HG03342 (cell line): ENCODE measurements at regions not wholly inside any gene's neighbourhood (a gene's known extent, or its start where the extent isn't known, plus 50 kb on each side); places are given as distances from the start of the nearest gene placed in this dataset.
"Not testable (repeated sequence)": the region's sequence is repeated elsewhere in the genome, so short reads cannot be mapped to it uniquely, and the experiment has no call there.

Source experiments
- ATAC-seq: cut with Tn5 transposase; IDR thresholded peaks from one replicate; pipeline ENCODE4 v1.9.1; 2021; ENCODE audit warnings: mild to moderate bottlenecking, moderate library complexity; ENCODE audit not compliant: unreplicated experiment

DNA sequence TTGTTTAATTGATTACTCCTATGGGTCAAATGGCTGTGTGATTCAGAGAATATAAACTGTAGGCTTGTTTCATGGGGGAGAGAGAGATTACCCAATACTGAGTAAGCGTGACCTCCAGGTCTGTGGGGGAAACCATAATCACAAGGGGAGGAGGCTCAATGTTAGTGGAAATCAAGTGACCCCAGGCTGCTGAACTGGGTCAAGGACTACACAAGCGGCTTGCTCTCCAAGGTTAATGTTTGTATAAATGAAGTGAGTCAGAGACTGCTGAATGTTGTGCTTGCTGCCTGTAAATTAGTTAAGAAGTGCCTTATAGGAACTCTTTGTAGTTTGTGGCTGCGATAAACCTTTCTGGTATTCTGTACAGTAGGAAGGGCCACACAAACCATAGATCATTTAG, 479.7 kb downstream of the AACS start:
- ATAC-seq: no peak

- ATAC-seq: no peak
Measured at GRCh38 chr12:125549171-125549570, 483.9 kb downstream of the AACS start.

DNA sequence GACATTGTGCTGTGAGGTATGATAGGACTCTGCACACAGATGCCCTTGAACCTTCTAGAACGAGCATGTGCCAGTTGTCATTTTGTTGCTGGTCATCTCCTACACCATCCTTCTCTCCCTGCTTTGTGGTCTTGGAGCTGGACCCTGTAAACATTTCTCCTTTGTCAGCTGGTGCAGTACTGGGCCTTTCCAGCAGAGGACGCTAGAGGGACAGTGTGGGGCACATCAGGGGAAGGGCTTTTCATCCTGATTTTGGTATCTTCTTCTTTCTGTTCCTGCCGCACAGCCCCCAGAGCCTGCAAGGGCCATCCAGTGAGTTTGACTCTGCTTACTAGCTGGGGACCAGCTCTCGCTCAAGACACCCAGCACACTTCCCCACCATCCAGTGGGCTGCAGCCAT, 484.6 kb downstream of the AACS start:
- no peak for ATAC-seq

DNA sequence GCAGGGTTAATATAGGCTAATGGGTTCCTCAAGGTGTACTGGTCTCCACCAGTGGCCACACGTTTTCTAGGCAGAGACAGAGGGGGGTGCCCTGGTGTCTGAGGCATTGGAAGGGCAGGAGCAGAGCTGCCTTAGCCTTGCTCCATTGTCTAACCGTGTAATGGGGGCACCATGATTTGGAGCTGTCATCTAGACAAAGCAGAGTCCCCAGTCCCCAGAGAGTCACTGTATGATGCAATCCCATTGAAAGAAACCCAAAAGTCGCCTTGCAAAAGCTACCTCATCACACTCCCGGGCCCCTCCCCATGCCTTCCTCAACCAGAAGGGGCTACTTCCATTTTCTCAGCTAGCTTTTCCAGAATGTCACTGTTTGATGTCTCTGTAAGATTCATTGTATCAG, 487.1 kb downstream of the AACS start:
- ATAC-seq: no peak

DNA sequence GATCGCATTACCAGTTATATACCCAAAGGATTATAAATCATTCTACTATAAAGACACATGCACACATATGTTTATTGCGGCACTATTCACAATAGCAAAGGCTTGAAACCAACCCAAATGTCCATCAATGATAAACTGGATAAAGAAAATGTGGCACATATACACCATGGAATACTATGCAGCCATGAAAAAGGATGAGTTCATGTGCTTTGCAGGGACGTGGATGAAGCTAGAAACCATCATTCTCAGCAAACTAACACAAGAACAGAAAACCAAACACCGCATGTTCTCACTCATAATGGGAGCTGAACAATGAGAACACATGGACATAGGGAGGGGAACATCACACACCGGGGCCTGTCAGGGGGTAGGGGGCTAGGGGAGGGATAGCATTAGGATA, 495.8 kb downstream of the AACS start:
- not testable (repeated sequence) for ATAC-seq

- ATAC-seq: no peak
Measured at GRCh38 chr12:125564753-125565152, 499.5 kb downstream of the AACS start.

- ATAC-seq: no peak
Measured at GRCh38 chr12:125567581-125567980, 502.3 kb downstream of the AACS start.

- no peak for ATAC-seq
Measured at GRCh38 chr12:125568306-125568705, 503.1 kb downstream of the AACS start.

DNA sequence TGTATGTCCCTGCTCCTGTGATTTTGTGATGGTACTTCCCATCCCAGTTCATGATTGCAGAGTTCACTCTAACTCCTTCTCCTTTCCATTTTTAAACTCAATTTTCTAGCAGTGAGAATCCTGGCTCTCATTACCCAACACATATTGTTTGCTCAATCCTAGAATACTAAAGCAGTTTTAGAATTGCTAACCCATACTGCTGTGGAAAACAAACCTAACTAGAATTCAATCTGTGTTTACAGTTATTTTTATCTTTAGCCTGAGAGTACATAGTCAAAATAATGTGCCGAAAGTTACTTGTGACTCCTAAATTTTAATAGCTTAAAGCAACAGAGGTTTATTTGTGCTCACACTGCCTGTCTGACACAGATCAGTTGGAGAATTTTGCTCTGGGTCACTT, 508.0 kb downstream of the AACS start:
- no peak for ATAC-seq

DNA sequence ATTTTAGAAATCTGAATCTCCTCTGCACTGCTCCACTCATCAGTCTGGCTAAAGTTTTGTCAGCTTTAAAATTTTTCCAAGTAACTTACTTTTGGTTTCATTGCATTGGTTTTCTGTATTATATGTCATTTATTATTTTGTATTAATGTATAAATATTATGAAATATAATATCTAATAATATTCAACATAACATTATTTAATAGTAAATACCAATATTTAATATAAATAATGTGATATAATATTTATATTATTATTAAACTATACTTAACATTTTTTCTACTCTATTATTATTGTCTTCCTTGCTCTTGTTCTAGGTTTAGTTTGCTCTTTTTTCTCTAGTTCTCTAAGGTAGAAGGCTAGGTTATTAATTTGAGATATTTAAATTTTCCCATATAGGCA, 512.1 kb downstream of the AACS start:
- ATAC-seq: no peak

DNA sequence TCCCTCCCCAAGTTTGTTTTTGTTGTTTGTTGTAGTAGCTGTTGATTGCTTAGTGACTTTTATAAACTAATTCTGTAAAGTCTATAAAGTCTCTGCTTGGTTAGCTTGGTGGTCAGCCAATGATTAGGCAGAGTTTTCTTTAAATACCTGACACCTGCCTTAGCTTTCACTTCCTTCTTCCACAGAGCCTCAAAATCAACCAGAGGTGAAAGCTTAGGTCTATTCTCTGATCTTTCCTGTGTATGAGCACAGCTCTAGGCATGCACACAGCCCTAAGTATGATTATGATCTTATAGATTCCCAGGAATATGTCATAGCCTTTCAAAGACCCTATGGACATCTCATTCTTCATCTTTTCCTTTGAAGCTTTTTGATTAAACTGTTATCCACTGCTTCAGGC, 514.7 kb downstream of the AACS start:
- ATAC-seq: no peak

GRCh38 chr12:125583071-125583470, 517.8 kb downstream of the AACS start:
- no peak for ATAC-seq

DNA sequence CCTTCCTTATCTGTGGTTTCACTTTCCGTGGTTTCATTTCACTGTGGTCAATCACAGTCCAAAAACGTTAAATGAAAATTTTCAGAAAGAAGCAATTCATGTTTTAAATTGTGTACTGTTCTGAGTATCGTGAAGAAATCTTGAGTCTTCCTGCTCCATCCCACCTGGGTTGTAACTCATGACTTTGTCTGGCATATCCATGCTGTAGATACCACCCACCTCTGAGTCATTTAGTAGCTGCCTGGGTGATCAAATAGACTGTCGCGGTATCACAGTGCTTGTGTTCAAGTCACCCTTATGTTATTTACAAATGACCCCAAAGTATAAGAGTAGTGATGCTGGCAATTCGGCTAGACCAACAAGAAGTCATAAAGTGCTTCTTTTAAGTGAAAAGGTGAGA, 521.2 kb downstream of the AACS start:
- no peak for ATAC-seq

GRCh38 chr12:125593269-125593668, 528.0 kb downstream of the AACS start:
- ATAC-seq: no peak

GRCh38 chr12:125604976-125605375, 539.7 kb downstream of the AACS start:
- no peak for ATAC-seq

DNA sequence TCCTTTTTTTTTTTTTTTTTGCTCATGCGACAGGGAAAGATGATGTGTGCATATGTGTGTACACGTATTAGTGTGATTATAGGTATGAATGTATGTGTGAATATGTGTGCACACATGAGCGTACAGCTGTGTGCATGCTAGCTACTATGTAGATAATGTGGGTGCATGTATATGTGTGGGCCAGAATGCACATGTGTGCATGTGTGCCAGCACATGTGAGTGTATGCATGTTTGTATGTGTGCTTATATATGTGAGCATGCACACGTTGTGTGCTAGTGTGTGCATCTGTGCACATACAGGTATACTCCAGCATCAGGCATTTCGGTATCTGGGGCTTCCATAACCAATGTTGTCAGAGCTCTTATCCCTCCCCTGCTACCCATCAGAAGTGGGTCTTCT, 541.1 kb downstream of the AACS start:
- no peak for ATAC-seq

- no peak for ATAC-seq
Measured at GRCh38 chr12:125610292-125610691, 545.1 kb downstream of the AACS start.

- ATAC-seq: no peak
Measured at GRCh38 chr12:125610971-125611370, 545.7 kb downstream of the AACS start.

DNA sequence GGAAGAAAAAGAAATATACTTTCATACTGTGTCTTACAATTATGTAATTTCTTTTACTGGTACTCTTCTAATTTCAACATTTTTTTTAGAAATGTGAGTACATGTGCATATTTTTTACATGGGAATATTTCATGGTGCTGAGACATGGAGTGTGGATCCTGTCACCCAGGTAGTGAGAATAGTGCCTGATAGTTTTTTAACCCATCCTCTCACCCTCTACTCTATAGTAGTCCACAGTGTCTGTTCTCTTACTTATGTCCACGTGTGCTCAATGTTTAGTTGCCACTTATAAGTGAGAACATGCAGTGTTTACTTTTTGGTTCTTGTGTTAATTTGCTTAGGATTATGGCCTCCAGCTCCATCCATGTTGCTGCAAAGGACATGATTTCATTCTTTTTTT, 548.8 kb downstream of the AACS start:
- no peak for ATAC-seq

GRCh38 chr12:125619723-125620122, 554.5 kb downstream of the AACS start:
- no peak for ATAC-seq

- ATAC-seq: no peak
Measured at GRCh38 chr12:125633686-125634085, 568.5 kb downstream of the AACS start.

GRCh38 chr12:125634813-125635212, 569.6 kb downstream of the AACS start:
- no peak for ATAC-seq

DNA sequence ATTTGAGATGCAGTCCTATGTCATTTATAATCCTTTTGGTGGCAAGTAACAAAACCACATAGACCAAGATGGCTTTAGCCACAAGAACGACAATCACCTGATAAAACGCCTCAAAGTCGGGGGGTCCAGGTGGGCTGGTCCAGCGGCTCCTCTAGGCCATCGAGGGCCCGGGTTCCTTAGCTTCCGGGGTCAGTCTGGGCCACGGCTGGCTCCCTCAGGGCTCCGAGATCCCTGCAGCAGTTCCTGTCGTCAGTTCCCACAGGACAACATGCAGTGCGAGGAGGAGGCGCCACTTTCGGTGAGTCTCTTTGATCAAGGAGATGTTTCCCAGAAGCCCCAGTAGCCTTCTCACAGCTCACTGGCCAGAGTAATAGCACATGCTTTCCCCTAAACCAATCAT, 574.6 kb downstream of the AACS start:
- ATAC-seq: no peak

- no peak for ATAC-seq
Measured at GRCh38 chr12:125643055-125643454, 577.8 kb downstream of the AACS start.
